ENCODE measurements at regions not wholly inside any gene's neighbourhood (a gene's known extent, or its start where the extent isn't known, plus 50 kb on each side); places are given as distances from the start of the nearest gene placed in this dataset.

- Histone ChIP-seq H3K36me3 (ENCODE audit: control insufficient read depth, insufficient read depth, low read length) (no peaks in the 10 kb centered on the region), H3K27me3 (ENCODE audit: control insufficient read depth, insufficient read depth, low read length) (no peaks in the 10 kb centered on the region), H3K4me3 (ENCODE audit: low read depth, low read length) (no peak overlapping the region)
- TF ChIP-seq, protein P1, sequence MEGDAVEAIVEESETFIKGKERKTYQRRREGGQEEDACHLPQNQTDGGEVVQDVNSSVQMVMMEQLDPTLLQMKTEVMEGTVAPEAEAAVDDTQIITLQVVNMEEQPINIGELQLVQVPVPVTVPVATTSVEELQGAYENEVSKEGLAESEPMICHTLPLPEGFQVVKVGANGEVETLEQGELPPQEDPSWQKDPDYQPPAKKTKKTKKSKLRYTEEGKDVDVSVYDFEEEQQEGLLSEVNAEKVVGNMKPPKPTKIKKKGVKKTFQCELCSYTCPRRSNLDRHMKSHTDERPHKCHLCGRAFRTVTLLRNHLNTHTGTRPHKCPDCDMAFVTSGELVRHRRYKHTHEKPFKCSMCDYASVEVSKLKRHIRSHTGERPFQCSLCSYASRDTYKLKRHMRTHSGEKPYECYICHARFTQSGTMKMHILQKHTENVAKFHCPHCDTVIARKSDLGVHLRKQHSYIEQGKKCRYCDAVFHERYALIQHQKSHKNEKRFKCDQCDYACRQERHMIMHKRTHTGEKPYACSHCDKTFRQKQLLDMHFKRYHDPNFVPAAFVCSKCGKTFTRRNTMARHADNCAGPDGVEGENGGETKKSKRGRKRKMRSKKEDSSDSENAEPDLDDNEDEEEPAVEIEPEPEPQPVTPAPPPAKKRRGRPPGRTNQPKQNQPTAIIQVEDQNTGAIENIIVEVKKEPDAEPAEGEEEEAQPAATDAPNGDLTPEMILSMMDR (IDR thresholded peaks at IDR 0.05; ENCODE audit: insufficient read depth, low read length, severe bottlenecking) = no peak
- FAIRE-seq (no peak), DNase-seq (ENCODE audit: low read depth) (no peak)
Observed at GRCh38 chr1:228851193-228851592, 115.9 kb downstream of the RHOU start.

- TF ChIP-seq, protein P1 (IDR thresholded peaks at IDR 0.05; ENCODE audit: insufficient read depth, low read length, severe bottlenecking) = no peak
- H3K4me3 ChIP-seq (ENCODE audit: low read depth, low read length) = no peak overlapping the region
- no peak for FAIRE-seq
Observed at GRCh38 chr1:228851618-228852017, 116.3 kb downstream of the RHOU start.

DNA sequence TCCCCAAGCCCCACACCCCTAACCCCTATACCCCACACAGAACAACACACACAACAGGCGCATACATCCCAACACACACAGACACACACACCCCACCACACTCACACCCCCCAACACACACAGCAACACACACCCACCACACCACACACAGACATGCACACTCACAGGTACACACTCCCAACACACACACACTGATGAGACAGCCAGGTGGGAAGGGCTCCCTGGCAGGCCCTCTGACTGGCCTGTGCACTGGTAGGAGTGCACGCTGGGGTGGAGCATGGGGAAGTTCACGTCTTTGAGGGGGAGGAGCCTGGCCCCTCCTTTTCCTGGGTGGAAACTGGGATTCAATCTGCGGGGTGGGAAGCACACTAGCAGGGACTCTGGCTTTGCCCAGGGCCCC is 116.7 kb downstream of the RHOU start:
- TF ChIP-seq, protein P1 (IDR thresholded peaks at IDR 0.05; ENCODE audit: insufficient read depth, low read length, severe bottlenecking) = no peak
- Histone ChIP-seq H3K4me3 (ENCODE audit: low read depth, low read length) (no peak overlapping the region), H3K27me3 (ENCODE audit: control insufficient read depth, insufficient read depth, low read length) (no peaks in the 10 kb centered on the region), H3K36me3 (ENCODE audit: control insufficient read depth, insufficient read depth, low read length) (no peaks in the 10 kb centered on the region)
- no peak for FAIRE-seq
- DNase-seq (ENCODE audit: low read depth) = no peak

More at GRCh38 chr1:228851618-228852017, 116.3 kb downstream of the RHOU start:
- H3K27me3 ChIP-seq (ENCODE audit: control insufficient read depth, insufficient read depth, low read length) = no peaks in the 10 kb centered on the region
- DNase-seq (ENCODE audit: low read depth) = no peak
- H3K36me3 ChIP-seq (ENCODE audit: control insufficient read depth, insufficient read depth, low read length) = no peaks in the 10 kb centered on the region

DNA sequence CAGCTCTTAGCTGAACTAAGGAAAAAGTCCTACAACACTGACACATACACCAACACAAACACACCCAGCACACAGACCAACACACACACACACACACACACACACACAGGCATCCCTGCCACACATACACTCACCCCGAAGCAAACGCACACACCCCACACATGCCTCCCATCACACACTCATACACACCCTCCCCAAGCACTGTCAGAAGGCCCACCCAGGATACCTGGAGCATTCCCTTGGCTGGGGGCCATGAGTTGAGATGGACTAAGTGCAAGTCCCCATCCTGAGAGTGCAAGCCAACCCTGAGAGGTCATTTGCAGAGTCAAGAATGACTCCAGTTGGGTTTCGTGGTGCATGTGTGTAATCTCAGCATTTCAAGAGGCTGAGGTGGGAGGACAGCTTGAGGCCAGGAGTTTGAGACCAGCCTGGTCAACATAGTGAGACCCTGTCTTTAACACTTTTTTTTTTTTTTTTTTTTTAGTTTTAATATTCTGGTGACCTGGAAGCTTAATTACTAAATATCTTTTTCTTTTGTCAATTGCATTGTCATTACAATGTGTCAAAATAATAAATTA is 117.3 kb downstream of the RHOU start:
- no peaks in the 10 kb centered on the region for H3K27me3 ChIP-seq (ENCODE audit: control insufficient read depth, insufficient read depth, low read length)
- no peaks in the 10 kb centered on the region for H3K36me3 ChIP-seq (ENCODE audit: control insufficient read depth, insufficient read depth, low read length)
- FAIRE-seq (no peak), DNase-seq (ENCODE audit: low read depth) (no peak)
- no peak overlapping the region for H3K4me3 ChIP-seq (ENCODE audit: low read depth, low read length)
- TF ChIP-seq, protein P1 (IDR thresholded peaks at IDR 0.05; ENCODE audit: insufficient read depth, low read length, severe bottlenecking) = no peak

DNA sequence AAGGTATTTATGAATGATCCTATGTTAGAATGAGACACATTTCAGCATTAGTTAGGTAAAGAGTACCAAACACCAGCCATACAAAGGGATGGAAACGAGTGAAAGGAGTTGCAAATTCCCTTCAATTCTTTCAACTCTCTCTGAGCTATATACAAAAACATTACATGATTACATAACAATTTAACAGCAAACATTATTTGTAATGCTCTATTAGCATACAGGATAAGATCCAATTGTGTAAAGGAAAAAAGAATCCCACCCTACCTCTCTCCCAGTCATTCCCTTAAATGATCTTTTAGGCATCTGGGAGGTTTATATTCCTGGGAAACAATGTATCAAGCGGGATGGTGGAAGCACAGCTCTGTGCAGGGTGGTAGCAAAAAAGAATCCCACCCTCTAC is 117.9 kb downstream of the RHOU start:
- no peak overlapping the region for H3K4me3 ChIP-seq (ENCODE audit: low read depth, low read length)
- no peak for FAIRE-seq
- no peak for DNase-seq (ENCODE audit: low read depth)
- H3K27me3 ChIP-seq (ENCODE audit: control insufficient read depth, insufficient read depth, low read length) = peaks cover 3% of the 10 kb centered on the region
- H3K36me3 ChIP-seq (ENCODE audit: control insufficient read depth, insufficient read depth, low read length) = no peaks in the 10 kb centered on the region
- TF ChIP-seq, protein P1 (IDR thresholded peaks at IDR 0.05; ENCODE audit: insufficient read depth, low read length, severe bottlenecking) = no peak

- no peak for DNase-seq (ENCODE audit: low read depth)
- no peak for FAIRE-seq
- Histone ChIP-seq H3K36me3 (ENCODE audit: control insufficient read depth, insufficient read depth, low read length) (no peaks in the 10 kb centered on the region), H3K4me3 (ENCODE audit: low read depth, low read length) (no peak overlapping the region), H3K27me3 (ENCODE audit: control insufficient read depth, insufficient read depth, low read length) (peaks cover 4% of the 10 kb centered on the region)
- TF ChIP-seq, protein P1 (IDR thresholded peaks at IDR 0.05; ENCODE audit: insufficient read depth, low read length, severe bottlenecking) = no peak
Observed at GRCh38 chr1:228853637-228854036, 118.4 kb downstream of the RHOU start.

Data from bronchial epithelial cell (primary cell).